GM12872 (cell line): ENCODE measurements at regions not wholly inside any gene's neighbourhood (a gene's known extent, or its start where the extent isn't known, plus 50 kb on each side); places are given as distances from the start of the nearest gene placed in this dataset.

Source experiments
- CTCF ChIP-seq: IDR thresholded peaks from 3 replicates; pipeline ENCODE4 v1.5.1; 2011; ENCODE audit warnings: low read depth, mild to moderate bottlenecking, low read length, moderate library complexity; ENCODE audit not compliant: insufficient read depth

DNA sequence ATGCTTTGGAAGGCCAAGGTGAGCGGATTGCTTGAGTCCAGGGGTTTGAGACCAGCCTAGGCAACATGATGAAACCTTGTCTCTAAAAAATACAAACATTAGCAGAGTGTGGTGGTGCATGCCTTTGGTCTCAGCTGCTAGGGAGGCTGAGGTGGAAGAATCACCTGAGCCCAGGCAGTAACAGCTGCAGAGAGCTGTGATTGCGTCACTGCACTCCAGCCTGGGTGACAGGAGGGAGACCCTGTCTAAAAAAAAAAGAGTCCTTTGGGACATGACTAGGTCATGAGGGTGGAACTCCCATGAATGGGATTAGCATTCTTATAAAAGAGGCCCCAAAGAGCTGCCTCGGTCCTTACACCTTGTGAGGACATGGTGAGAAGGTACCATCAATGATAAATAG lies 436.0 kb upstream of the NR5A2 start:
- no peak for TF ChIP-seq CTCF

DNA sequence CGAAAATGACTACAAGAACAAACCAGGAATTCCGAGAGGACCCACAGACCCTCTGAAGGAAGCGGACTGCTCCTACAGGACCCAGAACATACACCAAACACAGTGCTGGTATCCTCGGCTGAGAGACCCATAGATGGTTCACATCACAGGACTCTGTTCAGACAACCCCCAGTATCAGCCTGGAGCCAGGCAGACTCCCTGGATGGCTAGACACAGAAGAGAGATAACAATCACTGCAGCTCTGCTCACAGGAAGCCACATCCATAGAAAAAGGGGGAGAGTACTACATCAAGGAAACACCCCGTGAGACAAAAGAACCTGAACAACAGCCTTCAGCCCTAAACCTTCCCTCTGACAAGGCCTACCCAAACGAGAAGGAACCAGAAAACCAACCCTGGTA lies 434.0 kb upstream of the NR5A2 start:
- no peak for TF ChIP-seq CTCF

DNA sequence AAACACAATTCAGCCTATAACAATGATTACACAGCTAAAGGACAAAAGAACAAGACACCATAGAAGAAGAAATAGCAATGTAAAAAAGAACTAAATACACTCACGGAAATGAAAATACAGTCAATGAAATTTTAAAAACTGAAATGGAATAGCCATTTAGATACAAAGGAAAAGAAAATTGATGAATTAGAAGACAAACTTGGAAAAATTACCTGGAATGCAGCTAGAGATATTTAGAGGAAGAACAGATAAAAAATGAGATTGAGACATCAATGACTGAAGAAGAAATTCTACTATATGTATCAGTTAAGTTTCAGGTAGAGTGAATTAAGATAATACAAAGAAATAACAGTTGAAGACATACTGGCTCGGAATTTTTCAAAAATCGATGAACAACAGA lies 430.4 kb upstream of the NR5A2 start:
- no peak for TF ChIP-seq CTCF

- TF ChIP-seq CTCF: no peak
Measured at GRCh38 chr1:199608414-199608813, 419.1 kb upstream of the NR5A2 start.

GRCh38 chr1:199612976-199613774 lies 414.3 kb upstream of the NR5A2 start:
- no peak for TF ChIP-seq CTCF

DNA sequence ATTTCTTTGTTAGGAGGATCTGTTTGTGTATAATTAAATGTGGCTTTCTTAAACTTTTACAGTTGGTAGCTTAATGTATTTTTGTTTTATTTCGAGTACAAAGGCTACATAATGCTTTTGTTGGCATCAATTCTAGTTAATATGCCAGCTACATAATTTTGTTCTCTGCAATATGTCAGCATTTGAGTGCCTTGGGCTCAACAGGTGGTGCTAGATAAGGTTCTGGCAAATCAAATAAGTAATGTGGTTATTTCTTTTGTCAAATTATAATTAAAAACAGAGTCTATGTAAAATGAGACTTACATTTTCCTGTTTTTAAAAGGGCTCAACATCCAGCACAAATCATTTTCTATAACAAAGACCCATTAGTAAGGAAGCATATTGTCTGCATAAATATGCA lies 410.6 kb upstream of the NR5A2 start:
- no peak for TF ChIP-seq CTCF

- TF ChIP-seq CTCF: no peak
Measured at GRCh38 chr1:199619223-199619622, 408.3 kb upstream of the NR5A2 start.
